ENCODE measurements at regions not wholly inside any gene's neighbourhood (a gene's known extent, or its start where the extent isn't known, plus 50 kb on each side); places are given as distances from the start of the nearest gene placed in this dataset.

DNA sequence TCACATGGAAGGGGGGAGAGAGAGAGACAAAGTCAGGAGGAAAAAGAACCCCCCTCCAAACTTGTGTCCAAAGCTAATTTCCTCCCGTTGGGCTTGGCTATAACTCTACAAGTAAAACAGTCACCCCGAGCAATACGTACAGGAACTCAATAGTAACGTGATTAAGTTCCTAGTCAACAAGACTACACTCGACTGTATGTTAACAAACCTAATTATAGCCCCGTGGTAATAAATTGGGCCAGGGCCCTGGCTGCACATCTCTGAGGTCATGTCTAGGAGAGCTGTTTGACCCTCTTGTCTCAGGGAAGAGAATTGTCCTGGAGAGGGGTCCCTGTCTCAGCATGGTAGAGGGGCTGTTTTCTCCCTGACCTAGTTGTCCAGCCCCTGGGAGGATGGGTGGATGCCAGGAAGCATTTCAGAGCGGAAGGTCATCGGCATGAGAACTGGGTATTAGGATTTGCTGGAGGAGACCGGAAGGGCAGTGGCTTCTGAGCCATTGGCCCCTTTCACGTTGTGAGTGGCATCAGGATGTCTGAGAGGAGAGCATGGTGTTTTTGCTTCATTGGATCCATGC is 60.2 kb upstream of the COMTD1 start:
- POLR2A ChIA-PET, result interaction anchor here (0.5 to 1.1 kb wide), 4 partner anchors 62 to 531 kb away, joined by 3 read pairs; partner anchors contain the start of gene SAMD8
- intact Hi-C loops (cut with micrococcal nuclease), result loop anchor here in 1 of 2 donors (2.0 to 5.0 kb wide), 2 partner anchors 59 to 101 kb away; no protein-coding TSS in a partner anchor
- H3K4me1 Mint-ChIP-seq, result peaks cover 0 to 4% (median 0%) of the 10 kb centered on the region in 7 donors

GRCh38 chr10:75294866-75295701 is 59.3 kb upstream of the COMTD1 start:
- H3K4me1 ChIP-seq (ENCODE audit: control insufficient read depth in 2 of 2, insufficient read depth in 2 of 2, low read length in 2 of 2), result no peaks in the 10 kb centered on the region
- peak overlapping the region; percentile 49 for H3K27ac ChIP-seq (ENCODE audit: low read depth, low read length)
- ATAC-seq (peak; percentile 84), DNase-seq (peak; percentile 24 to 70 (median 58))
- H3K27ac Mint-ChIP-seq, result peak overlapping the region in 4 of 9 donors; percentile 65 to 82 (median 74)
- peaks cover 0 to 4% (median 0%) of the 10 kb centered on the region in 7 donors for H3K4me1 Mint-ChIP-seq
- H3K4me3 ChIP-seq (ENCODE audit: low read length), result peak overlapping the region; percentile 59
- H3K4me3 Mint-ChIP-seq, result peak overlapping the region in 5 of 10 donors; percentile 79 to 87 (median 84)
- peaks cover 0 to 7% (median 0%) of the 10 kb centered on the region in 5 donors for H3K36me3 Mint-ChIP-seq
- H3K9me3 Mint-ChIP-seq, result peaks cover 2 to 11% (median 6%) of the 10 kb centered on the region in 11 donors
- ChIA-PET POLR2A (interaction anchor here (0.5 to 1.1 kb wide), 3 partner anchors 61 to 184 kb away, joined by 3 read pairs; partner anchors contain the start of gene SAMD8), CTCF (interaction anchor here (1.1 kb wide), 1 partner anchor 9 kb away, joined by 3 read pairs; no protein-coding TSS in a partner anchor)
- intact Hi-C loops (cut with micrococcal nuclease), result loop anchor here in 1 of 2 donors (2.0 to 5.0 kb wide), 2 partner anchors 58 to 102 kb away; no protein-coding TSS in a partner anchor
- peaks cover under 1 to 34% (median 6%) of the 10 kb centered on the region in 5 donors for H3K27me3 Mint-ChIP-seq
- no peaks in the 10 kb centered on the region for H3K36me3 ChIP-seq (ENCODE audit: control insufficient read depth in 2 of 3, insufficient read depth in 3 of 3, low read length in 3 of 3)
- H3K9me3 ChIP-seq (ENCODE audit: control insufficient read depth in 2 of 3, low read length in 3 of 3), result no peaks in the 10 kb centered on the region
- peaks cover 0 to 3% of the 10 kb centered on the region in 2 donors for H3K27me3 ChIP-seq (ENCODE audit: control insufficient read depth in 2 of 2, insufficient read depth in 2 of 2, low read length in 2 of 2)

More for the DNA sequence above, 60.2 kb upstream of the COMTD1 start:
- peaks cover 0 to 3% of the 10 kb centered on the region in 2 donors for H3K27me3 ChIP-seq (ENCODE audit: control insufficient read depth in 2 of 2, insufficient read depth in 2 of 2, low read length in 2 of 2)
- no peaks in the 10 kb centered on the region for H3K4me1 ChIP-seq (ENCODE audit: control insufficient read depth in 2 of 2, insufficient read depth in 2 of 2, low read length in 2 of 2)
- no peak overlapping the region for H3K27ac ChIP-seq (ENCODE audit: low read depth, low read length)
- peaks cover 0 to 2% (median 0%) of the 10 kb centered on the region in 11 donors for H3K9me3 Mint-ChIP-seq
- peak in 1 of 9 donors; percentile 3 for DNase-seq
- H3K36me3 Mint-ChIP-seq, result no peaks in the 10 kb centered on the region
- no peak overlapping the region for H3K4me3 ChIP-seq (ENCODE audit: low read length)
- H3K4me3 Mint-ChIP-seq, result no peak overlapping the region
- no peaks in the 10 kb centered on the region for H3K36me3 ChIP-seq (ENCODE audit: control insufficient read depth in 2 of 3, insufficient read depth in 3 of 3, low read length in 3 of 3)
- no peak overlapping the region for H3K27ac Mint-ChIP-seq
- CTCF ChIA-PET, result interaction anchor here (1.1 kb wide), 1 partner anchor 10 kb away, joined by 3 read pairs; no protein-coding TSS in a partner anchor
- peaks cover 0 to 29% (median 1%) of the 10 kb centered on the region in 5 donors for H3K27me3 Mint-ChIP-seq
- ATAC-seq, result peak; percentile 27
- no peaks in the 10 kb centered on the region for H3K9me3 ChIP-seq (ENCODE audit: control insufficient read depth in 2 of 3, low read length in 3 of 3)

GRCh38 chr10:75294518-75294865 is 58.7 kb upstream of the COMTD1 start:
- peaks cover 2 to 16% (median 7%) of the 10 kb centered on the region in 11 donors for H3K9me3 Mint-ChIP-seq
- Histone ChIP-seq H3K4me1 (ENCODE audit: control insufficient read depth in 2 of 2, insufficient read depth in 2 of 2, low read length in 2 of 2) (no peaks in the 10 kb centered on the region), H3K4me3 (ENCODE audit: low read length) (peak overlapping the region; percentile 59), H3K9me3 (ENCODE audit: control insufficient read depth in 2 of 3, low read length in 3 of 3) (no peaks in the 10 kb centered on the region), H3K27ac (ENCODE audit: low read depth, low read length) (peak overlapping the region; percentile 49), H3K27me3 (ENCODE audit: control insufficient read depth in 2 of 2, insufficient read depth in 2 of 2, low read length in 2 of 2) (peaks cover 0 to 3% of the 10 kb centered on the region in 2 donors), H3K36me3 (ENCODE audit: control insufficient read depth in 2 of 3, insufficient read depth in 3 of 3, low read length in 3 of 3) (no peaks in the 10 kb centered on the region)
- ChIA-PET POLR2A (interaction anchor here (0.9 kb wide), 1 partner anchor 58 kb away, joined by 3 read pairs; the partner anchor contains the start of gene COMTD1), CTCF (interaction anchor here (1.1 kb wide), 1 partner anchor 8 kb away, joined by 3 read pairs; no protein-coding TSS in a partner anchor)
- DNase-seq (no peak), ATAC-seq (peak; percentile 21)
- intact Hi-C loops (cut with micrococcal nuclease), result loop anchor here in 1 of 2 donors (2.0 kb wide), 1 partner anchor 58 kb away; no protein-coding TSS in a partner anchor
- peak overlapping the region in 4 of 9 donors; percentile 65 to 82 (median 74) for H3K27ac Mint-ChIP-seq
- H3K27me3 Mint-ChIP-seq, result peaks cover 5 to 37% (median 8%) of the 10 kb centered on the region in 5 donors
- H3K4me1 Mint-ChIP-seq, result peaks cover 0 to 4% (median 0%) of the 10 kb centered on the region in 7 donors
- H3K4me3 Mint-ChIP-seq, result peak overlapping the region in 5 of 10 donors; percentile 79 to 87 (median 84)
- peaks cover 0 to 10% (median 4%) of the 10 kb centered on the region in 5 donors for H3K36me3 Mint-ChIP-seq

GRCh38 chr10:75294031-75294437 is 58.3 kb upstream of the COMTD1 start:
- DNase-seq (peak in 1 of 9 donors; percentile 2), ATAC-seq (no peak)
- ChIA-PET CTCF (no interaction called here), POLR2A (interaction anchor here (0.9 kb wide), 1 partner anchor 58 kb away, joined by 3 read pairs; the partner anchor contains the start of gene COMTD1)
- Mint-ChIP-seq H3K4me1 (peaks cover 0 to 4% (median 0%) of the 10 kb centered on the region in 7 donors), H3K4me3 (peak overlapping the region in 6 of 10 donors; percentile 25 to 87 (median 84)), H3K36me3 (peaks cover 0 to 10% (median 4%) of the 10 kb centered on the region in 5 donors), H3K9me3 (peaks cover 2 to 16% (median 7%) of the 10 kb centered on the region in 11 donors), H3K27ac (peak overlapping the region in 3 of 9 donors; percentile 13 to 37 (median 34)), H3K27me3 (peaks cover 5 to 37% (median 8%) of the 10 kb centered on the region in 5 donors)
- Histone ChIP-seq H3K9me3 (ENCODE audit: control insufficient read depth in 2 of 3, low read length in 3 of 3) (no peaks in the 10 kb centered on the region), H3K36me3 (ENCODE audit: control insufficient read depth in 2 of 3, insufficient read depth in 3 of 3, low read length in 3 of 3) (no peaks in the 10 kb centered on the region), H3K4me3 (ENCODE audit: low read length) (no peak overlapping the region), H3K27ac (ENCODE audit: low read depth, low read length) (no peak overlapping the region), H3K27me3 (ENCODE audit: control insufficient read depth in 2 of 2, insufficient read depth in 2 of 2, low read length in 2 of 2) (peaks cover 0 to 3% of the 10 kb centered on the region in 2 donors), H3K4me1 (ENCODE audit: control insufficient read depth in 2 of 2, insufficient read depth in 2 of 2, low read length in 2 of 2) (no peaks in the 10 kb centered on the region)
- intact Hi-C loops (cut with micrococcal nuclease), result loop anchor here in 1 of 2 donors (2.0 kb wide), 1 partner anchor 57 kb away; no protein-coding TSS in a partner anchor

GRCh38 chr10:75293446-75293820 is 57.7 kb upstream of the COMTD1 start:
- Mint-ChIP-seq H3K9me3 (peaks cover 2 to 16% (median 7%) of the 10 kb centered on the region in 11 donors), H3K4me3 (peak overlapping the region in 6 of 10 donors; percentile 4 to 66 (median 53)), H3K36me3 (peaks cover 0 to 10% (median 4%) of the 10 kb centered on the region in 5 donors), H3K27me3 (peaks cover 5 to 37% (median 9%) of the 10 kb centered on the region in 5 donors), H3K4me1 (peaks cover 0 to 4% (median 0%) of the 10 kb centered on the region in 7 donors), H3K27ac (peak overlapping the region in 2 of 9 donors; percentile 31 to 34)
- ATAC-seq (no peak), DNase-seq (no peak)
- no peaks in the 10 kb centered on the region for H3K4me1 ChIP-seq (ENCODE audit: control insufficient read depth in 2 of 2, insufficient read depth in 2 of 2, low read length in 2 of 2)
- ChIA-PET POLR2A (interaction anchor here (0.9 kb wide), 1 partner anchor 57 kb away, joined by 3 read pairs; the partner anchor contains the start of gene COMTD1), CTCF (interaction anchor here (0.6 kb wide), 1 partner anchor 63 kb away, joined by 7 read pairs; no protein-coding TSS in a partner anchor)
- H3K36me3 ChIP-seq (ENCODE audit: control insufficient read depth in 2 of 3, insufficient read depth in 3 of 3, low read length in 3 of 3), result no peaks in the 10 kb centered on the region
- intact Hi-C loops (cut with micrococcal nuclease), result no loop called here
- H3K4me3 ChIP-seq (ENCODE audit: low read length), result no peak overlapping the region
- H3K27me3 ChIP-seq (ENCODE audit: control insufficient read depth in 2 of 2, insufficient read depth in 2 of 2, low read length in 2 of 2), result peaks cover 0 to 3% of the 10 kb centered on the region in 2 donors
- H3K27ac ChIP-seq (ENCODE audit: low read depth, low read length), result no peak overlapping the region
- no peaks in the 10 kb centered on the region for H3K9me3 ChIP-seq (ENCODE audit: control insufficient read depth in 2 of 3, low read length in 3 of 3)

Data from naive thymus-derived CD4-positive, alpha-beta T cell (primary cell).